ENCODE measurements at regions not wholly inside any gene's neighbourhood (a gene's known extent, or its start where the extent isn't known, plus 50 kb on each side); places are given as distances from the start of the nearest gene placed in this dataset.

- Histone ChIP-seq H3K9me3 (ENCODE audit: control insufficient read depth, insufficient read depth, low read depth, low read length) (no peaks in the 10 kb centered on the region), H3K27me3 (ENCODE audit: control insufficient read depth, insufficient read depth, low read length) (no peaks in the 10 kb centered on the region), H3K36me3 (ENCODE audit: control insufficient read depth, insufficient read depth, low read length) (no peaks in the 10 kb centered on the region), H3K4me3 (ENCODE audit: low read depth in 2 of 2, low read length in 2 of 2) (no peak overlapping the region), H3K4me1 (ENCODE audit: control insufficient read depth, insufficient read depth, low read length) (peaks cover 13% of the 10 kb centered on the region), H3K27ac (ENCODE audit: low read length) (peak overlapping the region; percentile 79; the same call in 1 of the 2 replicates)
- ATAC-seq (no peak), DNase-seq (ENCODE audit: low read depth, low spot score) (no peak)
- in situ Hi-C loops (cut with HindIII; ENCODE audit: low pct_unique_long_range_greater_than_20kb, low sequenced_read_pairs) (no loop called here), intact Hi-C loops (cut with micrococcal nuclease; ENCODE audit: unreplicated experiment) (no loop called here)
- TF ChIP-seq, protein P1, sequence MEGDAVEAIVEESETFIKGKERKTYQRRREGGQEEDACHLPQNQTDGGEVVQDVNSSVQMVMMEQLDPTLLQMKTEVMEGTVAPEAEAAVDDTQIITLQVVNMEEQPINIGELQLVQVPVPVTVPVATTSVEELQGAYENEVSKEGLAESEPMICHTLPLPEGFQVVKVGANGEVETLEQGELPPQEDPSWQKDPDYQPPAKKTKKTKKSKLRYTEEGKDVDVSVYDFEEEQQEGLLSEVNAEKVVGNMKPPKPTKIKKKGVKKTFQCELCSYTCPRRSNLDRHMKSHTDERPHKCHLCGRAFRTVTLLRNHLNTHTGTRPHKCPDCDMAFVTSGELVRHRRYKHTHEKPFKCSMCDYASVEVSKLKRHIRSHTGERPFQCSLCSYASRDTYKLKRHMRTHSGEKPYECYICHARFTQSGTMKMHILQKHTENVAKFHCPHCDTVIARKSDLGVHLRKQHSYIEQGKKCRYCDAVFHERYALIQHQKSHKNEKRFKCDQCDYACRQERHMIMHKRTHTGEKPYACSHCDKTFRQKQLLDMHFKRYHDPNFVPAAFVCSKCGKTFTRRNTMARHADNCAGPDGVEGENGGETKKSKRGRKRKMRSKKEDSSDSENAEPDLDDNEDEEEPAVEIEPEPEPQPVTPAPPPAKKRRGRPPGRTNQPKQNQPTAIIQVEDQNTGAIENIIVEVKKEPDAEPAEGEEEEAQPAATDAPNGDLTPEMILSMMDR (IDR thresholded peaks at IDR 0.05) = no peak
- TF ChIP-seq SIN3A (IDR thresholded peaks at IDR 0.05; ENCODE audit: borderline replicate concordance, insufficient read depth, low read depth, low read length) = no peak
- POLR2A ChIA-PET = no interaction called here
- CTCF ChIA-PET = no interaction called here
- BruUV-seq (replicated peaks) = no TSS peak
Observed at GRCh38 chr7:116377721-116378120, 121.8 kb upstream of the CAV2 start.

DNA sequence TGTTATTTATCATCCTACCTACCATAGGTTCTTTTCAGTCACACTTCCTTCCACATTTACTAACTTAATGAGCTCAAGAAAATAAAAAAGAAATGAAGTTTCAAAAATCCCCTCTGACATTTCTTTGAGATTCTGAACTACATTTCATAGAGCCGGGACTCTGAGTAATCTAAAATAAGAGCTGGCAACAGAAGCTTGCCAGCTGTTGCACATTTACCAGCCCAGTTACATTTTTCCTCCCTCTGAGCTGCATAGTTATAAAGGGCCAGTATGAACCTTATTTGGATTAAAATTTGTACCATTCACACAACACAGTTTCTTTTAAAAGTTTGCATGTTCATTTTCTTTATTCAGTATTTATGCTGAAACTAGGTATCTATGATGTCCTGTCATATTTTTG lies 119.5 kb upstream of the CAV2 start:
- POLR2A ChIA-PET = no interaction called here
- BruUV-seq (replicated peaks) = no TSS peak
- H3K4me3 ChIP-seq (ENCODE audit: low read depth in 2 of 2, low read length in 2 of 2) = no peak overlapping the region
- CTCF ChIA-PET = no interaction called here
- DNase-seq (ENCODE audit: low read depth, low spot score) (no peak), ATAC-seq (no peak)
- H3K9me3 ChIP-seq (ENCODE audit: control insufficient read depth, insufficient read depth, low read depth, low read length) = no peaks in the 10 kb centered on the region
- H3K27me3 ChIP-seq (ENCODE audit: control insufficient read depth, insufficient read depth, low read length) = no peaks in the 10 kb centered on the region
- H3K4me1 ChIP-seq (ENCODE audit: control insufficient read depth, insufficient read depth, low read length) = peaks cover 17% of the 10 kb centered on the region
- in situ Hi-C loops (cut with HindIII; ENCODE audit: low pct_unique_long_range_greater_than_20kb, low sequenced_read_pairs) = no loop called here
- no peaks in the 10 kb centered on the region for H3K36me3 ChIP-seq (ENCODE audit: control insufficient read depth, insufficient read depth, low read length)
- peak overlapping the region; percentile 79; the same call in 1 of the 2 replicates for H3K27ac ChIP-seq (ENCODE audit: low read length)
- intact Hi-C loops (cut with micrococcal nuclease; ENCODE audit: unreplicated experiment) = no loop called here
- TF ChIP-seq, protein P1 (IDR thresholded peaks at IDR 0.05) = no peak
- TF ChIP-seq REST (IDR thresholded peaks at IDR 0.05; ENCODE audit: insufficient read depth in 1 of 2, low read depth in 2 of 2, low read length in 1 of 2) (no peak), TCF7L2 (IDR thresholded peaks at IDR 0.05; ENCODE audit: low read depth, low read length) (no peak), SIN3A (IDR thresholded peaks at IDR 0.05; ENCODE audit: borderline replicate concordance, insufficient read depth, low read depth, low read length) (no peak), POLR2AphosphoS5 (IDR thresholded peaks at IDR 0.05; ENCODE audit: low read depth, low read length) (no peak)
